DOHH2 (cell line): ENCODE measurements at regions not wholly inside any gene's neighbourhood (a gene's known extent, or its start where the extent isn't known, plus 50 kb on each side); places are given as distances from the start of the nearest gene placed in this dataset.

Source experiments
- EZH2phosphoT487 ChIP-seq: fragments of 200-600 bp; sonication (generic); IDR thresholded peaks from 2 replicates; pipeline ENCODE4 v1.6.1; 2017; ENCODE audit warnings: borderline replicate concordance, mild to moderate bottlenecking, antibody characterized with exemption, low read length, moderate library complexity, mixed read lengths
- TF ChIP-seq, protein P1 (sequence below): fragments of 200-600 bp; sonication (generic); IDR thresholded peaks from one replicate; pipeline ENCODE4 v1.5.1; 2014; ENCODE audit warnings: antibody characterized with exemption, mild to moderate bottlenecking, low read depth, low read length; ENCODE audit not compliant: poor library complexity, severe bottlenecking

DNA sequence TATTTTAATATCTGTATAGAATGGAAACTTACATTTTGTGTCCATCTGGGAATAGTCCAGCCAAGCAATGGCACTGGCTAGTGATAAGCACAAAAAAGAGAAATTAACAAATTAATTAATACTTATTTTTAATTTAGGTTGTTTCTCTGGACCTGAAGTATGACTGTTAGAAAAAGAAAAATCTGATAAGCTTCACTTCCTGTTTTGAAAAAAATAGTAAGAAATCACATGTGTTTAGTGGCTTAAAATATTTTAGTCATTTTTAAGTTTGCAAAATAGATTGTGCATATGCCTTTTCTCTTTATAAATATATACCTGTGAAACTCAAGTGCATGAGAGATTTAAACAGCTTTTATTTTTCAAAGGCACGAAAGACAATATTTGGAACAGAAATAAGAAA lies 50.1 kb upstream of the CREB5 start:
- TF ChIP-seq, protein P1, sequence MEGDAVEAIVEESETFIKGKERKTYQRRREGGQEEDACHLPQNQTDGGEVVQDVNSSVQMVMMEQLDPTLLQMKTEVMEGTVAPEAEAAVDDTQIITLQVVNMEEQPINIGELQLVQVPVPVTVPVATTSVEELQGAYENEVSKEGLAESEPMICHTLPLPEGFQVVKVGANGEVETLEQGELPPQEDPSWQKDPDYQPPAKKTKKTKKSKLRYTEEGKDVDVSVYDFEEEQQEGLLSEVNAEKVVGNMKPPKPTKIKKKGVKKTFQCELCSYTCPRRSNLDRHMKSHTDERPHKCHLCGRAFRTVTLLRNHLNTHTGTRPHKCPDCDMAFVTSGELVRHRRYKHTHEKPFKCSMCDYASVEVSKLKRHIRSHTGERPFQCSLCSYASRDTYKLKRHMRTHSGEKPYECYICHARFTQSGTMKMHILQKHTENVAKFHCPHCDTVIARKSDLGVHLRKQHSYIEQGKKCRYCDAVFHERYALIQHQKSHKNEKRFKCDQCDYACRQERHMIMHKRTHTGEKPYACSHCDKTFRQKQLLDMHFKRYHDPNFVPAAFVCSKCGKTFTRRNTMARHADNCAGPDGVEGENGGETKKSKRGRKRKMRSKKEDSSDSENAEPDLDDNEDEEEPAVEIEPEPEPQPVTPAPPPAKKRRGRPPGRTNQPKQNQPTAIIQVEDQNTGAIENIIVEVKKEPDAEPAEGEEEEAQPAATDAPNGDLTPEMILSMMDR = no peak
- TF ChIP-seq EZH2phosphoT487 = no peak
